ENCODE measurements at regions not wholly inside any gene's neighbourhood (a gene's known extent, or its start where the extent isn't known, plus 50 kb on each side); places are given as distances from the start of the nearest gene placed in this dataset.

DNA sequence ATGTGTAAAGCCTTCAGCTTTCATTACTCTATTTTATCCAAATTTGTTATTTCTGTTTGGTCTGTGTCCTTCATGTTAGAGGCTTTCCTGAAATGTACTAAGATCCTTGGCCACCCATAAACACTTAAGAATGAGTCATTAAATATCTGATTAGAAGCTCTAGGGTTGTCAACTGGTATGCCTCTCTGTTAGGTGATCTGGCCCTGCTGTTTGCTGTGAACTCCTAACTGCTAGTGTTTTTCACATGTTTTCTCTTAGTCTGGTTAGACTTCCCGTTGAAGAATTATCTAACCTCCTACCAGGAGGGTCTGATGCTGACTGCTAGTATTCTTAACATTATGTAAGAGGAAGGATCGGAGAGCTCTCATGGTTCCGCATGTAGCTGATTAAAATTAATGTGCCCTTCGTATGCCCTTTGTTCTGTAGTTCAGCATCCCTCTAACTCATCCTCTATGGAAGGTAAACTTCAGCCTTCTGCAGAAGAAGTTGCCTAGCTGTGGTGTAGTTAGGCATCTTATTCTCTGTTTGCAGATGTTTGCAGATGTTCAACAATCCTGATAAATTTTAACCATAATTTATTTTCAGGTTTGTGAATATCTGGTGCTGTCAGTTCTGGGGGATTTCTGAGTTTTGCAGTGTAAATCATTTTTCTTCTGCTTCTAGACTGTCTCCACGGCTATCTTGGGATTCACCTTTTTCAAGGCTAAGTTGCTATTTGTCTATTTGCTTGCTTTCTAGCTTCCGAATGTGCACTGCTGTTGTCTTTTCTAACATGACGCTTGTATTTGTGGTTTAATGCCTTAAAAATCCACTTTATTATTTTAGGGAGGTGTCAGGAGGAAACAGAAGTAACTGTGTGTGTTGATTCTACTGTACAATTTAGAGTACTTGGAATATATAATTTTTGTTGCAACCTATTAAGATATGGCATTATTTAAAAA lies 207.2 kb upstream of the SPRY2 start:
- TF ChIP-seq ZBTB7A (tag by site-specific recombination; IDR thresholded peaks at IDR 0.05; ENCODE audit: low read depth) (no peak), PRDM1 (tag by site-specific recombination; IDR thresholded peaks at IDR 0.05) (no peak), OVOL3 (tag by site-specific recombination; IDR thresholded peaks at IDR 0.05) (no peak), ZBTB1 (tag by site-specific recombination; IDR thresholded peaks at IDR 0.05) (no peak), TCF7L2 (IDR thresholded peaks at IDR 0.05; ENCODE audit: borderline replicate concordance, low read depth, low read length) (no peak), ZNF76 (tag by site-specific recombination; IDR thresholded peaks at IDR 0.05; ENCODE audit: borderline replicate concordance, low read depth) (no peak), ZNF354C (tag by site-specific recombination; IDR thresholded peaks at IDR 0.05; ENCODE audit: borderline replicate concordance, low read depth) (no peak), ZNF223 (tag by site-specific recombination; IDR thresholded peaks at IDR 0.05) (no peak), YY1 (tag by site-specific recombination; IDR thresholded peaks at IDR 0.05) (no peak), SP3 (tag by site-specific recombination; IDR thresholded peaks at IDR 0.05) (no peak)
- TF ChIP-seq, protein P1, sequence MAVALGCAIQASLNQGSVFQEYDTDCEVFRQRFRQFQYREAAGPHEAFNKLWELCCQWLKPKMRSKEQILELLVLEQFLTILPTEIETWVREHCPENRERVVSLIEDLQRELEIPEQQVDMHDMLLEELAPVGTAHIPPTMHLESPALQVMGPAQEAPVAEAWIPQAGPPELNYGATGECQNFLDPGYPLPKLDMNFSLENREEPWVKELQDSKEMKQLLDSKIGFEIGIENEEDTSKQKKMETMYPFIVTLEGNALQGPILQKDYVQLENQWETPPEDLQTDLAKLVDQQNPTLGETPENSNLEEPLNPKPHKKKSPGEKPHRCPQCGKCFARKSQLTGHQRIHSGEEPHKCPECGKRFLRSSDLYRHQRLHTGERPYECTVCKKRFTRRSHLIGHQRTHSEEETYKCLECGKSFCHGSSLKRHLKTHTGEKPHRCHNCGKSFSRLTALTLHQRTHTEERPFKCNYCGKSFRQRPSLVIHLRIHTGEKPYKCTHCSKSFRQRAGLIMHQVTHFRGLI (tag by site-specific recombination; IDR thresholded peaks at IDR 0.05), result no peak
- TF ChIP-seq, protein P2, sequence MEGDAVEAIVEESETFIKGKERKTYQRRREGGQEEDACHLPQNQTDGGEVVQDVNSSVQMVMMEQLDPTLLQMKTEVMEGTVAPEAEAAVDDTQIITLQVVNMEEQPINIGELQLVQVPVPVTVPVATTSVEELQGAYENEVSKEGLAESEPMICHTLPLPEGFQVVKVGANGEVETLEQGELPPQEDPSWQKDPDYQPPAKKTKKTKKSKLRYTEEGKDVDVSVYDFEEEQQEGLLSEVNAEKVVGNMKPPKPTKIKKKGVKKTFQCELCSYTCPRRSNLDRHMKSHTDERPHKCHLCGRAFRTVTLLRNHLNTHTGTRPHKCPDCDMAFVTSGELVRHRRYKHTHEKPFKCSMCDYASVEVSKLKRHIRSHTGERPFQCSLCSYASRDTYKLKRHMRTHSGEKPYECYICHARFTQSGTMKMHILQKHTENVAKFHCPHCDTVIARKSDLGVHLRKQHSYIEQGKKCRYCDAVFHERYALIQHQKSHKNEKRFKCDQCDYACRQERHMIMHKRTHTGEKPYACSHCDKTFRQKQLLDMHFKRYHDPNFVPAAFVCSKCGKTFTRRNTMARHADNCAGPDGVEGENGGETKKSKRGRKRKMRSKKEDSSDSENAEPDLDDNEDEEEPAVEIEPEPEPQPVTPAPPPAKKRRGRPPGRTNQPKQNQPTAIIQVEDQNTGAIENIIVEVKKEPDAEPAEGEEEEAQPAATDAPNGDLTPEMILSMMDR (tag by site-specific recombination; IDR thresholded peaks at IDR 0.05), result no peak
- TF ChIP-seq, protein P3, sequence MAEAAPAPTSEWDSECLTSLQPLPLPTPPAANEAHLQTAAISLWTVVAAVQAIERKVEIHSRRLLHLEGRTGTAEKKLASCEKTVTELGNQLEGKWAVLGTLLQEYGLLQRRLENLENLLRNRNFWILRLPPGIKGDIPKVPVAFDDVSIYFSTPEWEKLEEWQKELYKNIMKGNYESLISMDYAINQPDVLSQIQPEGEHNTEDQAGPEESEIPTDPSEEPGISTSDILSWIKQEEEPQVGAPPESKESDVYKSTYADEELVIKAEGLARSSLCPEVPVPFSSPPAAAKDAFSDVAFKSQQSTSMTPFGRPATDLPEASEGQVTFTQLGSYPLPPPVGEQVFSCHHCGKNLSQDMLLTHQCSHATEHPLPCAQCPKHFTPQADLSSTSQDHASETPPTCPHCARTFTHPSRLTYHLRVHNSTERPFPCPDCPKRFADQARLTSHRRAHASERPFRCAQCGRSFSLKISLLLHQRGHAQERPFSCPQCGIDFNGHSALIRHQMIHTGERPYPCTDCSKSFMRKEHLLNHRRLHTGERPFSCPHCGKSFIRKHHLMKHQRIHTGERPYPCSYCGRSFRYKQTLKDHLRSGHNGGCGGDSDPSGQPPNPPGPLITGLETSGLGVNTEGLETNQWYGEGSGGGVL (tag by site-specific recombination; IDR thresholded peaks at IDR 0.05), result no peak
